ENCODE measurements at regions not wholly inside any gene's neighbourhood (a gene's known extent, or its start where the extent isn't known, plus 50 kb on each side); places are given as distances from the start of the nearest gene placed in this dataset.

GRCh38 chr21:43292041-43292865, 123.4 kb downstream of the CRYAA start:
- DNase-seq (ENCODE audit: low read depth): no peak
- TF ChIP-seq CTCF (conservative IDR thresholded peaks at IDR 0.05; ENCODE audit: low read depth, low read length): no peak
- H3K4me3 ChIP-seq (ENCODE audit: low read depth, low read length): no peak overlapping the region

GRCh38 chr21:43291347-43291950, 122.6 kb downstream of the CRYAA start:
- DNase-seq (ENCODE audit: low read depth): no peak
- H3K4me3 ChIP-seq (ENCODE audit: low read depth, low read length): no peak overlapping the region
- TF ChIP-seq CTCF (conservative IDR thresholded peaks at IDR 0.05; ENCODE audit: low read depth, low read length): no peak

GRCh38 chr21:43290421-43291346, 121.9 kb downstream of the CRYAA start:
- DNase-seq (ENCODE audit: low read depth): no peak
- TF ChIP-seq CTCF (conservative IDR thresholded peaks at IDR 0.05; ENCODE audit: low read depth, low read length): no peak
- no peak overlapping the region for H3K4me3 ChIP-seq (ENCODE audit: low read depth, low read length)

GRCh38 chr21:43289966-43290365, 121.2 kb downstream of the CRYAA start:
- DNase-seq (ENCODE audit: low read depth): no peak
- H3K4me3 ChIP-seq (ENCODE audit: low read depth, low read length): no peak overlapping the region
- TF ChIP-seq CTCF (conservative IDR thresholded peaks at IDR 0.05; ENCODE audit: low read depth, low read length): no peak

- no peak for DNase-seq (ENCODE audit: low read depth)
These were observed 120.6 kb downstream of the CRYAA start for GRCh38 chr21:43289442-43289841.

More at GRCh38 chr21:43289442-43289841, 120.6 kb downstream of the CRYAA start:
- no peak for TF ChIP-seq CTCF (conservative IDR thresholded peaks at IDR 0.05; ENCODE audit: low read depth, low read length)
- H3K4me3 ChIP-seq (ENCODE audit: low read depth, low read length): no peak overlapping the region

Data from choroid plexus epithelial cell (primary cell).